HG03565 (cell line): ENCODE measurements at regions not wholly inside any gene's neighbourhood (a gene's known extent, or its start where the extent isn't known, plus 50 kb on each side); places are given as distances from the start of the nearest gene placed in this dataset.
A peak's percentile ranks its signal among the peaks of the same experiment; 100 is the strongest.
"Not testable (repeated sequence)": the region's sequence is repeated elsewhere in the genome, so short reads cannot be mapped to it uniquely, and the experiment has no call there.

ENCODE experiments used
- ATAC-seq: cut with Tn5 transposase; IDR thresholded peaks from one replicate; pipeline ENCODE4 v1.9.1; 2021; ENCODE audit warnings: mild to moderate bottlenecking, moderate library complexity; ENCODE audit not compliant: unreplicated experiment

- ATAC-seq = no peak
Measured at GRCh38 chr10:52477305-52477704, 163.2 kb downstream of the DKK1 start.

- ATAC-seq = no peak
Measured at GRCh38 chr10:52479567-52479966, 165.5 kb downstream of the DKK1 start.

- ATAC-seq = no peak
Measured at GRCh38 chr10:52481986-52482555, 168.0 kb downstream of the DKK1 start.

GRCh38 chr10:52483587-52483986 lies 169.5 kb downstream of the DKK1 start:
- ATAC-seq = peak; percentile 55

GRCh38 chr10:52484206-52485065 lies 170.4 kb downstream of the DKK1 start:
- no peak for ATAC-seq

- ATAC-seq = no peak
Measured at GRCh38 chr10:52485462-52485861, 171.4 kb downstream of the DKK1 start.

- ATAC-seq = no peak
Measured at GRCh38 chr10:52486840-52487611, 172.9 kb downstream of the DKK1 start.

- peak; percentile 42 for ATAC-seq
Measured at GRCh38 chr10:52488606-52489485, 174.8 kb downstream of the DKK1 start.

- ATAC-seq = no peak
Measured at GRCh38 chr10:52491246-52491995, 177.3 kb downstream of the DKK1 start.

GRCh38 chr10:52499281-52499680 lies 185.2 kb downstream of the DKK1 start:
- ATAC-seq = no peak

GRCh38 chr10:52500476-52500875 lies 186.4 kb downstream of the DKK1 start:
- ATAC-seq = no peak

GRCh38 chr10:52502237-52502636 lies 188.2 kb downstream of the DKK1 start:
- ATAC-seq = no peak

GRCh38 chr10:52505341-52505740 lies 191.3 kb downstream of the DKK1 start:
- ATAC-seq = not testable (repeated sequence)

- ATAC-seq = no peak
Measured at GRCh38 chr10:52514481-52514880, 200.4 kb downstream of the DKK1 start.

GRCh38 chr10:52517012-52517411 lies 202.9 kb downstream of the DKK1 start:
- ATAC-seq = no peak

- no peak for ATAC-seq
Measured at GRCh38 chr10:52523696-52524095, 209.6 kb downstream of the DKK1 start.

GRCh38 chr10:52525761-52526160 lies 211.7 kb downstream of the DKK1 start:
- ATAC-seq = no peak

GRCh38 chr10:52526251-52526823 lies 212.3 kb downstream of the DKK1 start:
- no peak for ATAC-seq

- ATAC-seq = no peak
Measured at GRCh38 chr10:52532650-52533290, 218.7 kb downstream of the DKK1 start.
